BJ (cell line): ENCODE measurements at regions not wholly inside any gene's neighbourhood (a gene's known extent, or its start where the extent isn't known, plus 50 kb on each side); places are given as distances from the start of the nearest gene placed in this dataset.

Experiments
- CTCF ChIA-PET: fragments of 350-600 bp; formaldehyde crosslinking; extraction: SDS; loops from one replicate; lab custom pipeline; 2021; ENCODE audit warnings: antibody characterized with exemption, inconsistent platforms; lab: Yijun Ruan, JAX
- POLR2A ChIA-PET: fragments of 300-600 bp; sonication (Branson Sonifier 250); formaldehyde crosslinking; extraction: SDS; loops from one replicate; lab custom pipeline; 2021; ENCODE audit warnings: antibody characterized with exemption; lab: Charles Lee
- DNase-seq: peaks from one replicate; pipeline ENCODE4 v3.0.0-alpha.2; 2011; ENCODE audit warnings: low read depth
- H3K27me3 ChIP-seq: 2 replicates; pipeline ENCODE4 v1.6.0; 2011; ENCODE audit warnings: low read length; ENCODE audit not compliant: control insufficient read depth, insufficient read depth
- H3K36me3 ChIP-seq: 2 replicates; pipeline ENCODE4 v1.5.1; 2011; ENCODE audit warnings: low read length; ENCODE audit not compliant: control insufficient read depth, insufficient read depth
- H3K4me3 ChIP-seq: 2 replicates; pipeline ENCODE4 v1.5.1; 2011; ENCODE audit warnings: low read depth, mild to moderate bottlenecking, control low read depth, low read length
- CTCF ChIP-seq: IDR thresholded peaks from 2 replicates; pipeline ENCODE4 v1.5.1; 2011; ENCODE audit warnings: low read depth, mild to moderate bottlenecking, control low read depth, inconsistent platforms, low read length, moderate library complexity; ENCODE audit not compliant: insufficient read depth

GRCh38 chr7:55276572-55277295, 88.4 kb upstream of the LANCL2 start:
- ChIA-PET CTCF (interaction anchor here (1.0 to 4.2 kb wide), 10 partner anchors 22 to 503 kb away, joined by 3 to 32 read pairs (median 5); no protein-coding TSS in a partner anchor), POLR2A (no interaction called here)
- no peak overlapping the region for H3K4me3 ChIP-seq
- DNase-seq = no peak
- peaks cover 23% of the 10 kb centered on the region for H3K27me3 ChIP-seq
- no peaks in the 10 kb centered on the region; the same call in 1 of the 2 replicates for H3K36me3 ChIP-seq
- no peak for TF ChIP-seq CTCF

GRCh38 chr7:55277916-55278315, 87.2 kb upstream of the LANCL2 start:
- POLR2A ChIA-PET = no interaction called here
- DNase-seq = no peak
- CTCF ChIA-PET = interaction anchor here (1.5 to 6.6 kb wide), 8 partner anchors 23 to 504 kb away, joined by 5 to 53 read pairs (median 14); no protein-coding TSS in a partner anchor
- H3K4me3 ChIP-seq = no peak overlapping the region
- peaks cover 18% of the 10 kb centered on the region for H3K27me3 ChIP-seq
- TF ChIP-seq CTCF = no peak
- no peaks in the 10 kb centered on the region; the same call in 1 of the 2 replicates for H3K36me3 ChIP-seq

GRCh38 chr7:55278321-55278720, 86.8 kb upstream of the LANCL2 start:
- no peak for TF ChIP-seq CTCF
- no peaks in the 10 kb centered on the region; the same call in 1 of the 2 replicates for H3K36me3 ChIP-seq
- CTCF ChIA-PET = interaction anchor here (1.9 to 6.6 kb wide), 5 partner anchors 8 to 504 kb away, joined by 5 to 53 read pairs (median 29); no protein-coding TSS in a partner anchor
- H3K27me3 ChIP-seq = peaks cover 17% of the 10 kb centered on the region
- DNase-seq = no peak
- POLR2A ChIA-PET = no interaction called here
- no peak overlapping the region for H3K4me3 ChIP-seq

- H3K27me3 ChIP-seq = peaks cover 9% of the 10 kb centered on the region
- no peak overlapping the region for H3K4me3 ChIP-seq
- ChIA-PET CTCF (interaction anchor here (0.7 to 6.6 kb wide), 12 partner anchors 9 to 316 kb away, joined by 3 to 53 read pairs (median 7); no protein-coding TSS in a partner anchor), POLR2A (no interaction called here)
- no peaks in the 10 kb centered on the region; the same call in 1 of the 2 replicates for H3K36me3 ChIP-seq
- DNase-seq = no peak
- no peak for TF ChIP-seq CTCF
Observed at GRCh38 chr7:55279080-55279845, 85.9 kb upstream of the LANCL2 start.

- peak; percentile 66 for TF ChIP-seq CTCF
- ChIA-PET POLR2A (no interaction called here), CTCF (interaction anchor here (0.5 to 6.6 kb wide), 25 partner anchors 9 to 515 kb away, joined by 3 to 53 read pairs (median 4); no protein-coding TSS in a partner anchor)
- DNase-seq = peak; percentile 5
- H3K36me3 ChIP-seq = no peaks in the 10 kb centered on the region; the same call in 1 of the 2 replicates
- H3K4me3 ChIP-seq = no peak overlapping the region
- H3K27me3 ChIP-seq = peaks cover 6% of the 10 kb centered on the region
Observed at GRCh38 chr7:55280031-55280454, 85.1 kb upstream of the LANCL2 start.
